C4-2B (cell line): ENCODE measurements at regions not wholly inside any gene's neighbourhood (a gene's known extent, or its start where the extent isn't known, plus 50 kb on each side); places are given as distances from the start of the nearest gene placed in this dataset.

Source experiments
- CTCF ChIP-seq: fragments of 450-650 bp; conservative IDR thresholded peaks from 2 replicates; pipeline ENCODE4 v1.5.1; 2017; ENCODE audit warnings: mild to moderate bottlenecking
- ZFX ChIP-seq: fragments of 450-650 bp; IDR thresholded peaks from 2 replicates; pipeline ENCODE4 v1.6.1; 2017

- TF ChIP-seq CTCF (no peak; the same call in 1 of the 2 replicates), ZFX (no peak)
Measured at GRCh38 chr12:13666806-13667205, 314.6 kb downstream of the GRIN2B start.
